ENCODE measurements at regions not wholly inside any gene's neighbourhood (a gene's known extent, or its start where the extent isn't known, plus 50 kb on each side); places are given as distances from the start of the nearest gene placed in this dataset.
A peak's percentile ranks its signal among the peaks of the same experiment; 100 is the strongest.
"Not testable (repeated sequence)": the region's sequence is repeated elsewhere in the genome, so short reads cannot be mapped to it uniquely, and the experiment has no call there.

DNA sequence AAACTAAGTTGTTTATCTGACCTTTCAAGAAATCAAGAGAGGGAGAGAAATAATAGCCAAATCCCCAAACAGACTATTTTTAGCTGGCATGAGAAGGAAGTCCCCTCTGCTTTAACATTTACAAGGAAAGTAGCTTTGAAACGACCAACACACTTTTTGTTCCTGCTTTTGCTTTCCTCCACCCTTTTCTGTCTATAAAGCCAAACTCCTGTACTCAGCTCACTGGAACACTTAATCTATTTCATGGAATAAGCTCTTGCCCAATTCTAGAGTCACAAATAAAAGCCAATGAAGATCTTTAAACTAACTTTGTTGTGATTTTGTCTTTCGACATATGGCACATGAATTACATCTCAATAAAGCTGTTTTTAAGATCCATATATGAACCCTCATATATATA lies 86.8 kb upstream of the CCDC71L start:
- FAIRE-seq: no peak
- intact Hi-C loops (cut with DNase I): no loop called here
- 49 to 56% methylated on average over 2 of the region's 2 CpGs for WGBS, 2 donors
- Histone ChIP-seq H3K27me3 (no peaks in the 10 kb centered on the region), H3K4me3 (no peak overlapping the region), H3K9me3 (no peaks in the 10 kb centered on the region), H3K27ac (no peak overlapping the region), H3K4me1 (peaks cover 3 to 9% (median 5%) of the 10 kb centered on the region in 3 donors), H3K36me3 (no peaks in the 10 kb centered on the region)
- peak in 2 of 4 donors; percentile 23 to 24 for ATAC-seq
- TF ChIP-seq, protein P1, sequence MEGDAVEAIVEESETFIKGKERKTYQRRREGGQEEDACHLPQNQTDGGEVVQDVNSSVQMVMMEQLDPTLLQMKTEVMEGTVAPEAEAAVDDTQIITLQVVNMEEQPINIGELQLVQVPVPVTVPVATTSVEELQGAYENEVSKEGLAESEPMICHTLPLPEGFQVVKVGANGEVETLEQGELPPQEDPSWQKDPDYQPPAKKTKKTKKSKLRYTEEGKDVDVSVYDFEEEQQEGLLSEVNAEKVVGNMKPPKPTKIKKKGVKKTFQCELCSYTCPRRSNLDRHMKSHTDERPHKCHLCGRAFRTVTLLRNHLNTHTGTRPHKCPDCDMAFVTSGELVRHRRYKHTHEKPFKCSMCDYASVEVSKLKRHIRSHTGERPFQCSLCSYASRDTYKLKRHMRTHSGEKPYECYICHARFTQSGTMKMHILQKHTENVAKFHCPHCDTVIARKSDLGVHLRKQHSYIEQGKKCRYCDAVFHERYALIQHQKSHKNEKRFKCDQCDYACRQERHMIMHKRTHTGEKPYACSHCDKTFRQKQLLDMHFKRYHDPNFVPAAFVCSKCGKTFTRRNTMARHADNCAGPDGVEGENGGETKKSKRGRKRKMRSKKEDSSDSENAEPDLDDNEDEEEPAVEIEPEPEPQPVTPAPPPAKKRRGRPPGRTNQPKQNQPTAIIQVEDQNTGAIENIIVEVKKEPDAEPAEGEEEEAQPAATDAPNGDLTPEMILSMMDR (IDR thresholded peaks at IDR 0.05): no peak
- DNase-seq: no peak

DNA sequence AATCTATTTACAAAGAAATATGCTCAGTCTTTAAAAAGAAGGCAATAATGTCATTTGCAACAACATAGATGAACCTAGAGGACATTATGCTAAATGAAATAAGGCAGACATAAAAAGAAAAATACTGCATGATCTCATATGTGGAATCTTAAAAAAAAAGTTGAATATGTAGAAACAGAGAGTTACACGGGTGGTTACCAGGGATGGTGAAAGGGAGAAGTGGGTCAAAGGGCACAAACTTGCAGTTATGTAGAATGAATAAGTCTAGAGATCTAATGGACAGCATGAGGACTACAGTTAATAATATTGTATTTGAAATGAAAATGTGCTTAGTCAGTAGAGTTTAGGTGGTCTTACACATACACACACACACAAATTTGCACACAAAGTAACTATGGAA lies 88.2 kb upstream of the CCDC71L start:
- Histone ChIP-seq H3K4me1 (peaks cover 3 to 9% (median 7%) of the 10 kb centered on the region in 3 donors), H3K36me3 (no peaks in the 10 kb centered on the region), H3K27ac (no peak overlapping the region), H3K4me3 (no peak overlapping the region), H3K27me3 (no peaks in the 10 kb centered on the region), H3K9me3 (no peaks in the 10 kb centered on the region)
- ATAC-seq: no peak
- FAIRE-seq: no peak
- intact Hi-C loops (cut with DNase I): no loop called here
- no peak for DNase-seq
- TF ChIP-seq, protein P1 (IDR thresholded peaks at IDR 0.05): no peak
- WGBS, 2 donors: 62 to 89% methylated on average over 1 of the region's 1 CpG

DNA sequence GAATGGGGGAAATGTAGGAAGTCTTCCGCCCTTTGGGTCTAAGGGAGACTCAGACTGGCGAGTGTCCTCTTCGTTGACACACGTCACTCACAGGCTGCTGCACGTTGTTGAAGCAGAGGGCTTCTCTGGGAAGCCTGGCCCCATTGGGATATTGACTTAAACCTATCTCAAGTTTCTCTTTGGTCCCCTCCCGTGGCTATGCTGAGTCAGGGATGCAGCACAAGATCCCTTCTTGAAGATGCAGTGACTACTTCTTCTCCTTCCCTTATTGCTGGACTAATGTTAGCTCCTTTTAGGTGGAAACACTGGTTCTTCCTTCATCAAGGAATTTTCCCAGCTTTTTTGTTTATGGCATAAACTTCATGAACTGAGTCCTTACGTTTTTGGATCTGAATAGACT lies 89.8 kb upstream of the CCDC71L start:
- Histone ChIP-seq H3K27me3 (no peaks in the 10 kb centered on the region), H3K9me3 (no peaks in the 10 kb centered on the region), H3K4me3 (no peak overlapping the region), H3K4me1 (peaks cover 3 to 9% (median 7%) of the 10 kb centered on the region in 3 donors), H3K36me3 (no peaks in the 10 kb centered on the region), H3K27ac (no peak overlapping the region)
- intact Hi-C loops (cut with DNase I): no loop called here
- ATAC-seq (no peak), DNase-seq (no peak), FAIRE-seq (no peak)
- WGBS, 2 donors: 84 to 85% methylated on average over 7 of the region's 7 CpGs
- TF ChIP-seq, protein P1 (IDR thresholded peaks at IDR 0.05): no peak

DNA sequence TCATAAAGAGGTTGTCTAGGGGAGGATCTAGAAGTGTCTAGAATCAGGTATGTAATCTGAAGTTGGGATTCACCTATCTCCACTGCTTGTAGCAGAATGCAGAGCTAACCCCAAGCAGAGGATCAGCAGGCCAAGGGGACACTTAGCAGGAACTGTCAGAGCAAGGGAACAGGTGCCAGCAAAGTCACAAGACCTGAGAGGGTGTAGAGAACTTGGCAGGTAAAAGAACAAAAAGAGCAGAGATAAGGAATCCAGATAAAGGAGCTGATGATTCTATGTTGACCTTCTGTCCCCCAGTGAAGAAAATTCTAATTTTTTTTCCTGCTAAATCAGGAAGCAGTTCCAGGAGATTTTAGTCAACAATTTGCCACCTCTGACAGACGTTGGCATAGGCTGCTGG lies 91.4 kb upstream of the CCDC71L start:
- peak in 2 of 6 donors; percentile 10 to 50 for DNase-seq
- Histone ChIP-seq H3K9me3 (no peaks in the 10 kb centered on the region), H3K4me3 (no peak overlapping the region), H3K27ac (no peak overlapping the region), H3K4me1 (peaks cover 3 to 7% (median 7%) of the 10 kb centered on the region in 3 donors), H3K36me3 (no peaks in the 10 kb centered on the region), H3K27me3 (no peaks in the 10 kb centered on the region)
- no peak for FAIRE-seq
- WGBS, 2 donors: 0 to 15% methylated on average over 1 of the region's 1 CpG
- intact Hi-C loops (cut with DNase I): no loop called here
- peak; percentile 38 to 82 (median 72) for ATAC-seq
- TF ChIP-seq, protein P1 (IDR thresholded peaks at IDR 0.05): no peak

DNA sequence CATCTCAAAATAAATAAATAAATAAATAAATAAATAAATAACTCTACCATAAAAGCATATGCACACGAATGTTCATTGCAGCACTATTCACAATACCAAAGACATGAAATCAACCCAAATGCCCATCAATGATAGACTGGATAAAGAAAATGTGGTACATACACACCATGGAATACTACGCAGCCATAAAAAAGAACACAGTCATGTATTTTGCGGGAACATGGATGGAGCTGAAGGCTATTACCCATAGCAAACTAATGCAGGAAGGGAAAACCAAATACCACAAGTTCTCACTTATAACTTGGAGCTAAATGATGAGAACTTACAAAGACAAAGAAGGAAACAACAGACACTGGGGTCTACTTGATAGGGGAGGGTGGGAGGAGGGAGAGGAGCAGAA lies 94.1 kb upstream of the CCDC71L start:
- intact Hi-C loops (cut with DNase I); H3K27ac ChIP-seq; H3K27me3 ChIP-seq; H3K4me3 ChIP-seq; DNase-seq; H3K36me3 ChIP-seq; ATAC-seq; FAIRE-seq; H3K9me3 ChIP-seq; H3K4me1 ChIP-seq: not testable (repeated sequence)
- WGBS, 2 donors: 96 to 98% methylated on average over 3 of the region's 3 CpGs

Measured in pancreas (tissue), 10 donors.